Endothelial cell of umbilical vein (primary cell): ENCODE measurements at regions not wholly inside any gene's neighbourhood (a gene's known extent, or its start where the extent isn't known, plus 50 kb on each side); places are given as distances from the start of the nearest gene placed in this dataset.

Source experiments
- BruUV-seq: library from RNA; stranded (reverse); fragments of 400-500 nt; replicated peaks from 2 replicates; lab custom pipeline; 2021; lab: Mats Ljungman, UMichigan
- CTCF ChIA-PET: fragments of 300-600, 350-600 bp; sonication (Branson Sonifier 250); formaldehyde crosslinking; loops from one replicate; lab custom pipeline; 2021; ENCODE audit warnings: antibody characterized with exemption, inconsistent platforms; lab: Charles Lee
- POLR2A ChIA-PET: fragments of 300-600, 350-600 bp; sonication (Branson Sonifier 250); formaldehyde crosslinking; loops from one replicate; lab custom pipeline; 2021; ENCODE audit warnings: antibody characterized with exemption, inconsistent platforms; lab: Charles Lee
- DNase-seq: peaks from one replicate; pipeline ENCODE4 v3.0.0-alpha.2; 2011; ENCODE audit warnings: low read depth, low spot score
- FAIRE-seq: peaks from 2 replicates; lab custom pipeline; 2011; peaks lifted over from hg19 to GRCh38; lab: Jason Lieb, UNC
- H2AFZ ChIP-seq: 2 replicates; pipeline ENCODE4 v1.6.0; 2012; ENCODE audit warnings: low read depth, low read length, control low read depth, inconsistent platforms
- H3K27ac ChIP-seq: 2 replicates; pipeline ENCODE4 v1.5.1; 2011; ENCODE audit warnings: low read depth, mild to moderate bottlenecking, control low read depth, low read length, moderate library complexity; ENCODE audit not compliant: insufficient read depth
- H3K27me3 ChIP-seq, 2 experiments: 2 replicates each; pipeline versions ENCODE4 v1.6.0 to v1.6.1; 2011; ENCODE audit warnings: low read length in 2 of 2, mixed read lengths in 1 of 2; ENCODE audit not compliant: control insufficient read depth in 2 of 2, insufficient read depth in 2 of 2
- H3K36me3 ChIP-seq, 2 experiments: 2 replicates in 1 of 2; 3 replicates in 1 of 2; pipeline ENCODE4 v1.5.1; 2011; ENCODE audit warnings: low read length in 2 of 2, mild to moderate bottlenecking in 1 of 2, moderate library complexity in 1 of 2; ENCODE audit not compliant: control insufficient read depth in 2 of 2, insufficient read depth in 2 of 2; ENCODE audit errors: extremely low read depth in 1 of 2
- H3K4me1 ChIP-seq: 3 replicates; pipeline ENCODE4 v1.5.1; 2011; ENCODE audit warnings: mild to moderate bottlenecking, low read length; ENCODE audit not compliant: control insufficient read depth, insufficient read depth; ENCODE audit errors: extremely low read depth
- H3K4me2 ChIP-seq: 2 replicates; pipeline ENCODE4 v1.6.1; 2011; ENCODE audit warnings: low read length, control low read depth, mixed read lengths; ENCODE audit not compliant: insufficient read depth
- H3K4me3 ChIP-seq, 3 experiments: fragments of 200-600 bp in 1 of 3; sonication (generic), shearing (Covaris generic) in 1 of 3; replicated peaks in 1 of 3; 2 replicates each; pipeline ENCODE4 v1.5.1; 2011 to 2016; ENCODE audit warnings: control low read depth in 3 of 3, low read length in 3 of 3, mild to moderate bottlenecking in 2 of 3, inconsistent platforms in 1 of 3, low read depth in 1 of 3, moderate library complexity in 1 of 3; ENCODE audit not compliant: insufficient read depth in 1 of 3
- H3K79me2 ChIP-seq: 2 replicates; pipeline ENCODE4 v1.6.0; 2012; ENCODE audit warnings: low read length, inconsistent platforms; ENCODE audit not compliant: control insufficient read depth, insufficient read depth
- H3K9ac ChIP-seq: replicated peaks from 2 replicates; pipeline ENCODE3; 2011; ENCODE audit warnings: low read length, control low read depth; ENCODE audit not compliant: insufficient read depth; ENCODE audit errors: extremely low read depth
- H3K9me1 ChIP-seq: replicated peaks from 3 replicates; pipeline ENCODE4 v1.6.0; 2011; ENCODE audit warnings: mild to moderate bottlenecking, low read length; ENCODE audit not compliant: control insufficient read depth, insufficient read depth; ENCODE audit errors: extremely low read depth
- H3K9me3 ChIP-seq: replicated peaks from 2 replicates; pipeline ENCODE4 v1.5.1; 2012; ENCODE audit warnings: low read length, inconsistent platforms; ENCODE audit not compliant: control insufficient read depth, insufficient read depth
- H4K20me1 ChIP-seq: replicated peaks from 2 replicates; pipeline ENCODE3; 2011; ENCODE audit warnings: mild to moderate bottlenecking, low read length; ENCODE audit not compliant: control insufficient read depth, insufficient read depth; ENCODE audit errors: extremely low read depth
- CTCF ChIP-seq, 2 donors: IDR thresholded peaks; 1 replicate in 1 of 2; 2 replicates in 1 of 2; pipeline ENCODE4 v1.5.1; 2011; ENCODE audit warnings: low read length in 2 of 2, mild to moderate bottlenecking in 2 of 2, moderate library complexity in 2 of 2, control low read depth in 1 of 2, inconsistent platforms in 1 of 2, low read depth in 1 of 2; ENCODE audit not compliant: insufficient read depth in 1 of 2; ENCODE audit errors: extremely low read depth in 1 of 2
- EZH2 ChIP-seq: IDR thresholded peaks from 2 replicates; pipeline ENCODE4 v1.6.1; 2012; ENCODE audit warnings: borderline replicate concordance, low read depth, mild to moderate bottlenecking, moderate library complexity, low read length, inconsistent platforms; ENCODE audit not compliant: severe bottlenecking
- FOS ChIP-seq: IDR thresholded peaks from 2 replicates; pipeline ENCODE4 v1.6.1; 2011; ENCODE audit warnings: mild to moderate bottlenecking, low read length, moderate library complexity, borderline replicate concordance; ENCODE audit not compliant: insufficient read depth
- GATA2 ChIP-seq: IDR thresholded peaks from 2 replicates; pipeline ENCODE4 v1.7.0; 2011; ENCODE audit warnings: low read depth, mild to moderate bottlenecking, moderate library complexity, mixed read lengths, low read length; ENCODE audit not compliant: insufficient read length, insufficient read depth
- JUN ChIP-seq: IDR thresholded peaks from 2 replicates; pipeline ENCODE4 v1.6.1; 2011; ENCODE audit warnings: borderline replicate concordance, low read depth; ENCODE audit not compliant: insufficient read length, insufficient read depth
- MAX ChIP-seq: IDR thresholded peaks from 2 replicates; pipeline ENCODE4 v1.6.1; 2011; ENCODE audit not compliant: insufficient read depth, insufficient read length
- MYC ChIP-seq: IDR thresholded peaks from one replicate; pipeline ENCODE4 v1.6.1; 2011; ENCODE audit warnings: mild to moderate bottlenecking, low read depth, low read length
- POLR2A ChIP-seq: IDR thresholded peaks from 2 replicates; pipeline ENCODE4 v1.6.1; 2012; ENCODE audit warnings: low read depth, mild to moderate bottlenecking, control low read depth, low read length
- POLR2AphosphoS5 ChIP-seq: IDR thresholded peaks from 2 replicates; pipeline ENCODE4 v1.6.1; 2012; ENCODE audit warnings: low read depth, mild to moderate bottlenecking, control low read depth, low read length, moderate library complexity; ENCODE audit not compliant: insufficient read depth
- dilution Hi-C: fragments of 300-500 bp; cut with MboI; formaldehyde crosslinking; loops from one replicate; pipeline ENCODE4 v1.15.0; 2019; ENCODE audit warnings: low sequenced_read_pairs; ENCODE audit not compliant: extremely low pct_ligation_motif_present
- intact Hi-C: fragments of 100-400 bp; cut with micrococcal nuclease; formaldehyde crosslinking; loops from one replicate; pipeline ENCODE4 v1.10.0; 2022

- FAIRE-seq (no peak), DNase-seq (no peak)
- Histone ChIP-seq H3K36me3 (no peaks in the 10 kb centered on the region), H3K9ac (no peak overlapping the region), H4K20me1 (no peaks in the 10 kb centered on the region), H3K4me3 (no peak overlapping the region), H3K4me1 (no peaks in the 10 kb centered on the region), H3K27me3 (no peaks in the 10 kb centered on the region), H2AFZ (no peak overlapping the region), H3K27ac (no peak overlapping the region), H3K9me3 (peaks cover 8% of the 10 kb centered on the region), H3K79me2 (no peaks in the 10 kb centered on the region), H3K4me2 (no peak overlapping the region), H3K9me1 (no peaks in the 10 kb centered on the region)
- POLR2A ChIA-PET, result no interaction called here
- dilution Hi-C loops (no loop called here), intact Hi-C loops (no loop called here)
- TF ChIP-seq JUN (no peak), CTCF (IDR thresholded peaks at IDR 0.05; ENCODE audit: extremely low read depth in 1 of 2, insufficient read depth in 1 of 2, low read depth in 1 of 2, low read length in 2 of 2) (no peak), MAX (no peak), POLR2A (no peak), POLR2AphosphoS5 (no peak), MYC (no peak), GATA2 (no peak), EZH2 (no peak), FOS (no peak)
- CTCF ChIA-PET, result no interaction called here
- BruUV-seq, result no TSS peak
Measured at GRCh38 chr16:17748044-17748719, 277.4 kb upstream of the XYLT1 start.
